PC-3 (cell line): ENCODE measurements at regions not wholly inside any gene's neighbourhood (a gene's known extent, or its start where the extent isn't known, plus 50 kb on each side); places are given as distances from the start of the nearest gene placed in this dataset.

Experiments
- ATAC-seq: fragments of 200-7000 bp; cut with Tn5 transposase; 2 replicates; pipeline ENCODE4 v1.9.1; 2020; ENCODE audit warnings: mild to moderate bottlenecking, moderate library complexity
- BruUV-seq: library from RNA; stranded (reverse); fragments of 400-500 nt; replicated peaks from 2 replicates; lab custom pipeline; 2021; lab: Mats Ljungman, UMichigan
- CTCF ChIA-PET: fragments of 300-600 bp; sonication (Branson Sonifier 250); formaldehyde crosslinking; loops from one replicate; lab custom pipeline; 2022; ENCODE audit warnings: antibody characterized with exemption; lab: Charles Lee
- POLR2A ChIA-PET: fragments of 300-600 bp; sonication (Branson Sonifier 250); formaldehyde crosslinking; loops from one replicate; lab custom pipeline; 2022; ENCODE audit warnings: antibody characterized with exemption; ENCODE audit not compliant: unreplicated experiment; lab: Charles Lee
- DNase-seq: peaks from one replicate; pipeline ENCODE4 v3.0.0-alpha.2; 2015
- H2AFZ ChIP-seq: fragments of 300-600 bp; sonication (generic); 2 replicates; pipeline ENCODE4 v1.6.0; 2016; ENCODE audit warnings: antibody characterized with exemption, low read length
- H3F3A ChIP-seq: fragments of 300-600 bp; sonication (generic); one replicate; pipeline ENCODE4 v1.6.0; 2017; ENCODE audit warnings: antibody characterized with exemption, low read length, control low read depth, mild to moderate bottlenecking; ENCODE audit not compliant: unreplicated experiment
- H3K27ac ChIP-seq: fragments of 300-600 bp; sonication (generic); 2 replicates; pipeline ENCODE4 v1.5.1; 2016; ENCODE audit warnings: mild to moderate bottlenecking, low read length
- H3K27me3 ChIP-seq: fragments of 300-600 bp; sonication (generic); 2 replicates; pipeline ENCODE4 v1.6.1; 2016; ENCODE audit warnings: low read length, mixed read lengths
- H3K36me3 ChIP-seq: fragments of 300-600 bp; sonication (generic); 2 replicates; pipeline ENCODE4 v1.6.1; 2016; ENCODE audit warnings: low read depth, mixed run types, low read length, mixed read lengths
- H3K4me1 ChIP-seq: fragments of 300-600 bp; sonication (generic); 2 replicates; pipeline ENCODE4 v1.5.1; 2016; ENCODE audit warnings: low read length; ENCODE audit not compliant: insufficient read depth
- H3K4me2 ChIP-seq: fragments of 300-600 bp; sonication (generic); 2 replicates; pipeline ENCODE4 v1.6.0; 2016; ENCODE audit warnings: low read length
- H3K4me3 ChIP-seq: fragments of 300-600 bp; sonication (generic); 2 replicates; pipeline ENCODE4 v1.5.1; 2016; ENCODE audit warnings: mild to moderate bottlenecking, low read length, mixed read lengths
- H3K79me2 ChIP-seq: fragments of 300-600 bp; sonication (generic); 2 replicates; pipeline ENCODE4 v1.6.1; 2017; ENCODE audit warnings: low read length, mixed read lengths
- H3K9ac ChIP-seq: fragments of 300-600 bp; sonication (generic); 2 replicates; pipeline ENCODE4 v1.6.0; 2016; ENCODE audit warnings: mild to moderate bottlenecking, low read length
- H3K9me2 ChIP-seq: fragments of 300-600 bp; sonication (generic); replicated peaks from 2 replicates; pipeline ENCODE4 v1.6.1; 2016; ENCODE audit warnings: mixed run types, low read length, mixed read lengths
- H3K9me3 ChIP-seq: fragments of 300-600 bp; sonication (generic); 2 replicates; pipeline ENCODE4 v1.6.1; 2016; ENCODE audit warnings: low read length, mixed read lengths
- H4K20me1 ChIP-seq: fragments of 300-600 bp; sonication (generic); 2 replicates; pipeline ENCODE4 v1.6.1; 2016; ENCODE audit warnings: low read length, mixed read lengths
- CTCF ChIP-seq: fragments of 300-600 bp; sonication (generic); conservative IDR thresholded peaks from 2 replicates; pipeline ENCODE4 v1.5.1; 2017; ENCODE audit warnings: antibody characterized with exemption, low read depth, mild to moderate bottlenecking, low read length
- EZH2 ChIP-seq: fragments of 300-600 bp; sonication (generic); IDR thresholded peaks from one replicate; pipeline ENCODE4 v1.6.1; 2017; ENCODE audit warnings: antibody characterized with exemption, mild to moderate bottlenecking, low read length; ENCODE audit not compliant: unreplicated experiment
- EZH2phosphoT487 ChIP-seq: fragments of 300-600 bp; sonication (generic); IDR thresholded peaks from 2 replicates; pipeline ENCODE4 v1.6.1; 2018; ENCODE audit warnings: mild to moderate bottlenecking, antibody characterized with exemption, low read length, borderline replicate concordance
- intact Hi-C: fragments of 100-400 bp; cut with micrococcal nuclease; formaldehyde crosslinking; loops from 2 replicates; pipeline ENCODE4 v1.9.0; 2023

DNA sequence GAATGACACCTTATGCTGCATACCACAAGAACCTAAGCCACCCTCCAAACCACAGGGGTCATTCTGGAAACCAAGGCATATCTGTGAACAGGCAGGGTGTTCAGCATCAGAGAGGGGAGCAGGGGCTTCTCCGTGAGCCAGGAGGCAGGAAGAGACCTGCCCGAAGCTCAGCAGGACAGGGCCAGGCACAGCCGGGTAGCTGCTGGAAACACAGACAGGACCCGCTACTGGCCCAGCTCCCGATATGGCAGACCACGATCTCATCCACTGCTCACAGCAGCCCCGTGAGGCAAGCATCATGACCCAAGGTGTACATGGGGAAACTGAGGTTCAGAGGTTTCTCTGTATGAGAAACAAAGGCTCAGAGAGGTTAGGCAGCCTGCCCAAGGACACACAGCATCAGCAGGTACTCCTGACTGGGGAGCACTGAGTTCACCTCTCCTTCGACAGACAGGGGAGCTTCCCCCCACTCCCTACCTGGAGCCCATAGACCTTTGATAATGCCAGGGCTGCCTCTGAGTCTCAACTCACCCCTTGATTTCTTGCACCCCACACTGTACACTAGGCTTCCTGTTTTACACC, 317.7 kb downstream of the MATN1 start:
- CTCF ChIA-PET: no interaction called here
- H3K9me3 ChIP-seq: no peaks in the 10 kb centered on the region
- peaks cover 26% of the 10 kb centered on the region for H3K27me3 ChIP-seq
- POLR2A ChIA-PET: no interaction called here
- no peak overlapping the region for H3K4me3 ChIP-seq
- no peak for DNase-seq
- H3F3A ChIP-seq: no peaks in the 10 kb centered on the region
- H3K79me2 ChIP-seq: no peaks in the 10 kb centered on the region
- H4K20me1 ChIP-seq: no peaks in the 10 kb centered on the region
- TF ChIP-seq CTCF (no peak), EZH2phosphoT487 (no peak), EZH2 (no peak)
- no peak overlapping the region for H2AFZ ChIP-seq
- no TSS peak for BruUV-seq
- H3K27ac ChIP-seq: no peak overlapping the region
- no peaks in the 10 kb centered on the region for H3K4me1 ChIP-seq
- H3K9me2 ChIP-seq: no peaks in the 10 kb centered on the region
- no peak for ATAC-seq
- H3K4me2 ChIP-seq: no peak overlapping the region
- intact Hi-C loops: no loop called here
- H3K36me3 ChIP-seq: no peaks in the 10 kb centered on the region
- no peak overlapping the region for H3K9ac ChIP-seq

DNA sequence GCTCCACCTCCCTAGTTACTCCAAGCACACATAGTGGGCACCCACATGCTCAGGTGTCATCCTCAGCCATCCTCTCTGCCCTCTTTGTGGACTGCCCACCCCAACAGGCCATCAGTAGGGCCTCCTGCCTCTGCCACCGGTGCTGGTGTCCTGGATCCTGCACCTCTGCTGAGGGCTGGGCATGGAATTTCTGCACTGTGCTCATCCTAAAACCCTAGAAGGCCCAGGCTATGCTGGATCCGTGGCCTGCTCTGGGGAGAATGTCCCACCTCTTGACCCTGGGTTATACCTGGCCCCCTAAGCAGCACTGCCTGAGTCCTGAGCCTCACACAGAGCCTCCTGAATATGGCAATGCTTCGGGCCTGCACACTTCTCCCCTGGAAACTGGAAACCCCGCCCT, 318.3 kb downstream of the MATN1 start:
- Histone ChIP-seq H3K27ac (no peak overlapping the region), H3K4me3 (no peak overlapping the region), H3K4me2 (no peak overlapping the region), H3K79me2 (no peaks in the 10 kb centered on the region), H3K9me3 (no peaks in the 10 kb centered on the region), H4K20me1 (no peaks in the 10 kb centered on the region), H3K4me1 (no peaks in the 10 kb centered on the region), H3K9me2 (no peaks in the 10 kb centered on the region), H3K36me3 (no peaks in the 10 kb centered on the region), H3K27me3 (peaks cover 26% of the 10 kb centered on the region), H3F3A (no peaks in the 10 kb centered on the region), H2AFZ (no peak overlapping the region), H3K9ac (no peak overlapping the region)
- DNase-seq: no peak
- intact Hi-C loops: no loop called here
- ChIA-PET POLR2A (no interaction called here), CTCF (no interaction called here)
- TF ChIP-seq CTCF: no peak
- no peak for TF ChIP-seq EZH2
- TF ChIP-seq EZH2phosphoT487: no peak
- BruUV-seq: no TSS peak
- no peak for ATAC-seq

GRCh38 chr1:30404341-30404740, 319.0 kb downstream of the MATN1 start:
- DNase-seq (no peak), ATAC-seq (no peak)
- POLR2A ChIA-PET: no interaction called here
- Histone ChIP-seq H3K9me2 (no peaks in the 10 kb centered on the region), H3K4me2 (no peak overlapping the region), H4K20me1 (no peaks in the 10 kb centered on the region), H3K9ac (no peak overlapping the region), H3K4me1 (no peaks in the 10 kb centered on the region), H3K4me3 (no peak overlapping the region), H3K79me2 (no peaks in the 10 kb centered on the region), H3F3A (no peaks in the 10 kb centered on the region), H3K36me3 (no peaks in the 10 kb centered on the region), H3K27me3 (peaks cover 26% of the 10 kb centered on the region), H2AFZ (no peak overlapping the region), H3K27ac (no peak overlapping the region), H3K9me3 (no peaks in the 10 kb centered on the region)
- TF ChIP-seq CTCF: no peak
- TF ChIP-seq EZH2: no peak
- TF ChIP-seq EZH2phosphoT487: no peak
- no TSS peak for BruUV-seq
- CTCF ChIA-PET: no interaction called here
- intact Hi-C loops: no loop called here
